NCI-H146 treated with DMSO at 0.1 percent for 48 hours (cell line): ENCODE measurements at regions not wholly inside any gene's neighbourhood (a gene's known extent, or its start where the extent isn't known, plus 50 kb on each side); places are given as distances from the start of the nearest gene placed in this dataset.
A peak's percentile ranks its signal among the peaks of the same experiment; 100 is the strongest.
"Not testable (repeated sequence)": the region's sequence is repeated elsewhere in the genome, so short reads cannot be mapped to it uniquely, and the experiment has no call there.

ENCODE experiments used
- DNase-seq: peaks from one replicate; lab custom pipeline; 2025; ENCODE audit not compliant: unreplicated experiment; lab: John Stamatoyannopoulos, UW

DNA sequence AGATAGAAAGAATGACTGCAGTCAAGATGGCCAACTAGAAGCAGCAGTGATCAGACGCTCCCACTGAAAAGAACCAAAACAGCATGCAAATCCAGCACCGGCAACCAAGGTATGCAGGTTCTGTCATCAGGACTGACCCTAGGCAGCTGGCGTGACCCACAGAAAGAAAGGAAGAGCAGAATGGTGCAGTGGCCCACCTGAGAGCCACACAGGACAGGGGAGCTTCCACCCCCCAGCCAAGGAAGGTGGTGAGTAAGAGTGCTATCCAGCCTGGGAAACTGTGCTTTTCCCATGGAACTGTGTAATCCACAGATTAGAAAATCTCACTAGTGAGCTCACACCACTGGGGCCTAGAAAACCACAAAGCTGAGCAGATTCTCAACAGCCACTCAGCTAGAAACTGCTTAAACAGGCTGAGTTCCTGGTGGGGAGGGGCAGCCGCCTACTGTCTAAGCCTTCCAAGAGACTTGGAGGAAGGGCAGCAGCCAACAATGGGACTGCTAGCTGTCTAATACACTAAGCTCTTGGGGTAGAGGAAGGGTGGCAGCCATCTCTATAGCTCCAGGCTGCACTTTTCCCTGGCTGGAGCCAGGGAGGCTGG is 127.9 kb downstream of the EVA1A start:
- no peak for DNase-seq

DNA sequence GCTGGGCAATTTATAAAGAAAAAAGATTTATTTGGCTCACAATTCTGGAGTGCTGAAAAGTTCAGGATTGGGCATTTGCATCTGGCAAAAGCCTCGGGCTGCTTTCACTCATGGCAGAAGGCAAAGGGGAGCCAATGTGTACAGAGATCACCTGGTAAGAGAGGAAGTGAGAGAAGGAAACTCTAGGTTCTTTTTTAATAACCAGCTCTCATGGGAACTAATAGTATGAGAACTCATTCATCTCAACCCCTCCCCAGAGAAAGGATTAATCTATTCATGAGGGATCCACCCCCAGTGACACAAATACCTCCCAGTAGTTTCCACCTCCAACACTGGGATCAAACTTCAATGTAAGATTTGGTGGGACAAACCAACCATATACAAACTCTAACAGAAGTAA is 129.0 kb downstream of the EVA1A start:
- no peak for DNase-seq

DNA sequence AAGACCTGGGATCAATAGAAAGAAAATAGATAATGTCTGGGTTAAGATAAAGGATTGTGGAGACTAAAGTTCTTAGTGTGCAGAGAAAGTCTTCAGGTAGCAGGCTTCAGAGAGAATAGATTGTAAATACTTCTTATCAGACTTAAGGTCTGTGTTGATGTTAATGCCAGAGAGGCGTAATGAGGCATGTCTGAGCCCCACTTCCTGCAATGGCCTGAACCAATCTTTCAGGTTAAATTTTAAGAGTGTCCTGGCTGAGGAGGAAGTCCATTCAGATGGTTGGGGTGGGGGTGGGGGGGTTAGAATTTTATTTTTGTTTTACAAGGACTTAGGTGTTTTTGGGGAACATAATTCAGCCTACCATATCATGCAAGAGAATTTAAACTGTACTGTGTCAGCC is 129.5 kb downstream of the EVA1A start:
- no peak for DNase-seq

DNA sequence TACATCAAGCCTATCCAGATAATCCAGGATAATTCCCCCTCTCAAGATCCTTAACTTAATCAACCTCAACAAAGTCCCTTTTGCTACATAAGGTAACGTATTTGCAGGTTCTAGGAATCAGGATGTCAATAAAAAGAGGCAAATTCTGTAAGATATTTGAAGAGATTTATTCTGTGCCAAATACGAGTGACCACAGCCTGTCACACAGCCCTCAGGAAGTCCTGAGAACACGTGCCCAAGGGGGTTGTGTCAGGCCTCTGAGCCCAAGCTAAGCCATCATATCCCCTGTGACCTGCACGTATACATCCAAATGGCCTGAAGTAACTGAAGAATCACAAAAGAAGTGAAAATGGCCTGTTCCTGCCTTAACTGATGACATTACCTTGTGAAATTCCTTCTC is 130.3 kb downstream of the EVA1A start:
- DNase-seq: not testable (repeated sequence)

DNA sequence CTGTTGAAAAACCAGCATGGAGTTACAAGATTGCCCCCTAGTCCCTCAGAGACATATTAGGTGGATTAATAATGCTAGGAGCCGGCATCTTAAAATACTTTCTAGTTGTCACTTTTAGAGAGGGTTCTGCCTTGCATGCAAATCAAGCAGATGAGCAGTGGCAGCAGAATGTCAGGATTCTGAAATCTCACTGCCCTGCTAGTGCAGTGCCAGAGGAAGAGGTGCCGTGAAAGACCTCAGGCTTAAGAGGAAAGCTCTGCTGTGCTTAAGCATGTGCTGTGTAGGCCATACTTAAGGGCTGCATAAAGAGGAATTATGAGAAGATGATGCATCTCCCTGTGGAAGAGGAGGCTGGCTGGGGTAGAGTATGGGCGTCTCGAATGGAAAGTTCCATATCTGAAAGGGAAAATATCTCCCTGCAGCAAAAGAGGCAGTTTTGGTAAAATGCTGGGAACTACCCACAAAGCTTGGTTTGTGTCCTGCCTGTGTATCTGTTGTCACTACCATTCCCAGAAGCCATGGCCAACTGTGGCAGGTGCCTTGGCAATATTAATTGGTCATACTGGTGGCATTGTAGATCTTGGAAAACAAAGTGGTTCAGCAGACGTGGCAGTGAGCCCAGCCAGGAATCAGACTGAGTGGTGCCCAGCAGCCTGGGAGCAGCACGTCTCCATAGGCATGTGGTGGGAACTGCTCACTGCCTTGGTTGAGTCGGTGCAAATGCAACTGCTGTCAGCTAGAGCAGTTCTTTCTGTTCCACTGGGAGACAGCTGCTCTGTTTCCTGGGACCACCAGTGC is 131.9 kb downstream of the EVA1A start:
- no peak for DNase-seq

DNA sequence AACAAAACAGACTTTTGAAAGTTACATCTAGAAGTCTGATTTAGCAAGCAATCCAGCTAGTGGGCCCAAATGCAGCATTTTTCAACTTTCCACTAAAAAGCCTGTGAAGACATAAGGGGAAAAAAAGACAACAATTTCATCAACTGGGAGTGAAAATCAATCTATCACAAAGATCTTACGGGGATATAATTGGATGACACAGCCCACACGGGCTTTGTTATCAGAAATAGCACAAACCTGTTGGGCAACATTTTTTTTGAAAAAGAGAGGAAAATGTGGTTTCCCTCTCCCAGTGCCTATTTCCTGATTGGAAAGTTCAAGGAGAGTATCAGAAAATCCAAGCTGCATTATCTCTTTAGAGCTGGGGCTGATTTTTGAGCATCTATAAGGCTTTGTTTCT is 132.7 kb downstream of the EVA1A start:
- no peak for DNase-seq

DNA sequence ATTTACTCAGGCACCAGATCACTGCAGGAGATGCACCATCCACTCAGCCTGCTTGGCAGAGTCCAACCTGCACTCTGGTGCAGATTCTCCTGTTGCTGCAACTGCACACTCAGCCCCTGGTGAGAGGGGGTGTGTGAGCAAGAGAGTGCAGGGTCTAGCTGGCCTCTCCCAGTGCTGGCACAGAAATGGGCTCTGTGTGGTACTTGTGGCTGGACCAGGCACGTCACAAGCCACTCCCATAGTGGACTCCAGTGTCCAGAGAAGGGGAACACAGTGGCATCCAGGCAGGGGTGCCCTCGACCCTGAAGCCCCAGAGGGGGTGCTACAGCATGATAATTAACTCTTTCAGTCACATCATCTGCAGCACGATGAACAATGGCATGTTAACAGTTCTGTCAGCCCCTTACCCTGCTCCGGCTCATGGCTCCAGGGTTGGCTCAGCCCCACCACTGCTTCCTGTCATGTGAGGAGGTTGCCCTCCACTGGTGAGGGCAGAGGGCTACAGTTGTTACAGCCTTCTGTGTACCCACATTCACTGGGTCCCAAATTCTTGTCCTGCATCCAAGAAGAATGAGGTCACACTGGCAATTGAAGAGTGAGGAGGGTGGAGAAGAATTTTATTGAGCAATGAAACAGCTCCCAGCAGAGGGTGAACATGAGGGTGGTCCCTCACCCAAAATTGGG is 135.7 kb downstream of the EVA1A start:
- no peak for DNase-seq

DNA sequence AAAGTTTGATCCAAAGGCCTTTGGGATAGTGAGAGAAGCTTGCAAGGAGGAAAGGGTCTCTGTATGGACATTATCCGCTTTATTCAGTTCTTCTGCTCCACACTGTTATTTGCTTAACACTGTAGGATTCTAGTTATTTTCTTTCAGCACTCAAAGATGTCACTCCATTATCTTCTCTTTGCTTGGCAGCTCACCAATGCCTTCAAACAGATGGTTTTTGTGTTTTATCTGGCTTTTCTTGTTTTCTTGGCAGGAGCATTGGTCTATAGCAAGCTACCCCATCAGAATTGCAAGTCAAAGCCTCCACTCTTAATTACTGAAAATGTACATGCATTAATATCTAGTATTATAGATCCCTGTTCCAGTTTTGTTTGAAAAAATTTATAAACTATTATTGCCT is 138.8 kb downstream of the EVA1A start:
- no peak for DNase-seq

DNA sequence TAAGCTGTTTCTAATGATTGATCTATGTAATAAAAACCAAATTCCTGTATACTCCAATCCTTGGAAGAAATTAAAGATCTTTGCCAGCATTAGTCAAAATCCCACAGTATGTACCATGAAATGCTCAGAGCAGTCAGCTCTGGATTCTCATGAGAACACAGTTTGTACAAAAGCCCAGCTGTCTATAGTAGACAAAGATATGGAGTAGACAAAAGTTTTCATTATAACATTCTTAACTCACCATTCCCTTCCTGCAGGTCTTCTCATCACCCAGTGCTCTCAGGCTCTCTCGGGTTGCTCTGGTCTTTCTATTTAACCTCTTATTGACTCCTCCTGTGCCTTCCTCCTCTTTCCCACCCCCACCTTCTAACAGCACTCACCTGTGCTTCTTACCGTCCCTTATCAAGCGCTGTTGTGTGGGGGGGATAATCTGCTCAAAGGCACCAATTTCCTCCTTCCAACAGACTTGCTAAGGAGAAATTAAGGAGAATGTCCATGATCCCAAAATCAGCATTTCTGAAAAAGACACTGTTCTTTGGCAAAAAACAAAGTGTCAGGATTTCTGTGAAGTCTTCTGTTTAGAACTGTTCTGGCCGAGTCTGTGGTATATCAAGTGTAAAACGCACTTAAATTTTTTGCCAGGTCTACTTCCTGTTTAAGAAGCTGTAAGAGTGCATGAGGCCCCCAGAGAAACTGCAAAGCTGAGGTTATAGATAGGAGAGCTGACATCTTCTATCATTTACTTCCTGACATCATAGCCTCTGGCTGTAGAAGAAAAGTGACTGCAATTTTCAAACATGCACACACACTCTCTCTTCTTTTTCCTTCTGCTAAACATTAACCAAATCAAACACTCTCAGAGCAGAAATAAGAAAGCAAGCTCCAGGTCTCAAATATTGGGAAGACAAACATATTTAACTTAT is 144.1 kb downstream of the EVA1A start:
- no peak for DNase-seq

DNA sequence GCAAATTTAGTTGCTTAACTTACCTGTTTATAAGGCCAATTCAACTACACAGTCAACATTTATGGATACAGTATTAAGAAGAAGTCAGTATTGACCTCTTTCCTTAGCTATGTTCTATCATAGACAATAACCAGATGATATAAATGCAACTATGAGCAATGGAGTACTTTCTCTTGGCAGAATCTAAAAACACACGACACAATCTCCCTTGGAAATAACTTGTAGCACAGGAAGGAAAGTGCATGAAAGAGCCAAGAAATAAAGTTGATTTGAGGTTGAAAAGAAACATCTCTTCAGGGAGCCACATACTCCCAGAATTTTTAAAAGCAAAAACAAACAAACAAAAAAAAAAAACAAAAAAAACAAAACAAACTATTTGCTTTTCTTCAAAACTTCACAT is 145.0 kb downstream of the EVA1A start:
- no peak for DNase-seq

DNA sequence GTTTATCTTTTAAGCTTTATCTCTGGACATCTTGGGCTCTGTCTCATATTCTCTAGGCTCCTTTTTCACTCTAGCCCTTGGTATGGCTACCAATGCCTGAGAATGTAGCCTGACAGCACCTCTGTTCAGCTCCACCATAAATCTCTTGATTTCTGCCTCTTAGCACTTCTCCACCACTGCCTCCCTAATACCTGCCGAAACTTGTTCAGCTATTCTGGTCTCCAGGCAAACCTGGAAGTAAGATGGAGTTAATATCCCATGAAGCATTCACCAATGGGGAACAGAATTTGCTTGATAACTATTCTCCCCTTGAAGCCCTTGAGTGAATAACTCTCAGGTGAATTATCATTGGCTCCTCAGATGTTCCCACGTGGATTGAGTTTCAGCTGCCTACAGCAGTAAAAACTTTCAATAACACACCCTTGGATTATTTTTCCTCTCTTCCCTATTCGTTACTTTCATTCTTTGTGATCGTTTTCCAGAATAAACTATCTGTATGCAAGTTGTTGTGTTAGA is 145.6 kb downstream of the EVA1A start:
- no peak for DNase-seq

DNA sequence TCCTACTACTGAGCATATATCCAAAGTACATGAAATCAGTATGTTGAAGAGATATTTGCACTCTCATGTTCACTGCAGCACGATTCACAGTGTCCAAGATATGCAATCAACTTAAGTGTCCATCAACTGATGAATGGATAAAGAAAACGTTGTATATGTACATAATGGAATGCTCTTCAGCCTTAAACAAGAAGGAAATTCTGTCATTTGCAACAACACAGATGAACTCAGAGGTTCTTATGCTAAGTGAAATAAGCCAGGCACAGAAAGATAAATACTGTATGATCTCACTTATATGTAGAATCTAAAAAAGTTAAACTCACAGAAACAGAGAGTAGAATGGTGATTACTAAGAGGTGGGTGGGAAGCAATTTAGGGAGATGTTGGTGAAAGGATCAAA is 149.2 kb downstream of the EVA1A start:
- DNase-seq: no peak

DNA sequence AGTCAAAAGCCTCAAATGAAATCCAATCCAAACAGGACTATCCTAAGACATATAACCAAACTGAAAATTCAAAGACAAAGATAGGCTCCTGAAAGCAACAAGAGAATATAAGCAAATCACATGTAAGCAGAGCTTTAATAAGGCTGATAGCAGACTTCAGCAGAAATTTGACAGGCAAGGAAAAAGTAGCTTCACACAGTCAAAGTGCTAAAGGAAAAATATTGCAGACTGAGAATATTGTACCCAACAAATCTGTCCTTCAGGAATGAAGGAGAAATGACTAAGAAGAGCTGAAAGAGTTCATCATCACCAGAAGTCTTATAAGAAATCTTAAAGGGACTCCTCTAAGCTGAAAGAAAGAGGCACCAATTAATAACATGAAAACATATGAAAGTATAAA is 150.0 kb downstream of the EVA1A start:
- DNase-seq: no peak

DNA sequence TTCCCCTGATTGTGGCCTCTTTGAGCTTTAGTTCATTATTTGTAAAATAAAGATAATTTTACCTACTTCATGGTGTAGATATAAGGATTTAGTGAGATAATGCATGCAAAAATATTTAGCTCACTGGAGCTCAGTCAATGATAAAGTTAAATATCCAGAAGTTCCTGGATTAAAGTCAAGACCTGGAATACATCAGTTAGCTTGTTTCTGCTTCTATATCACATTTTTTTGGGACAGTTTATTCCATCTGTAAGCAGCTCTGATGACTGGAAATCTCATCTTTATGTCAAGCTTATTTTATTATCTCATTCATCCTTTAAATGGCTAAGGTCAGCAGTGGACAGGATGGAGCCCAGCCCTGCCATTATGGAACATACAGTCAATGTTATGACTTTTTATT is 152.0 kb downstream of the EVA1A start:
- DNase-seq: no peak

DNA sequence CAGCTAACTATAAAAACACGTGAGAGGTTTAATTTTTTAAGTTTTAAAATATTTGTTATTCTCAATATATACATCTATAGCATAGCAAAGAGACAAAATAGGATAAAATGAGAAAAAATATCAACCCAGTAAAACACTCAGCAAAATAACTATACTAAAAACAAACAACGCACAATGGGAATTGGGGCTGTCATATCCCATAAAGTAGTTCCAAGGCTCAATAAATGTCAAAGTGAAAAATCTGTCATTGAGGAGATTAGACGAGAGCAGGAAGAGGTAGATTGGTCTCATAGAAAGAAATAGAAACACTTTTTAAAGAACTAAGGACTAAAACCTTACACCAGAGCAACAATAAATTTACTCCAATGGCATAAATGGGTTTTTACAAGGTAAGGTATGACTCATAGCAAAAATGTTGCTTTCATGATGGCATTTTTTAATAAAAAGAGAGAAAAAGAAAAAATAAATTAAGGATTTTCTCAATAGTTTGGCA is 153.7 kb downstream of the EVA1A start:
- DNase-seq: no peak

DNA sequence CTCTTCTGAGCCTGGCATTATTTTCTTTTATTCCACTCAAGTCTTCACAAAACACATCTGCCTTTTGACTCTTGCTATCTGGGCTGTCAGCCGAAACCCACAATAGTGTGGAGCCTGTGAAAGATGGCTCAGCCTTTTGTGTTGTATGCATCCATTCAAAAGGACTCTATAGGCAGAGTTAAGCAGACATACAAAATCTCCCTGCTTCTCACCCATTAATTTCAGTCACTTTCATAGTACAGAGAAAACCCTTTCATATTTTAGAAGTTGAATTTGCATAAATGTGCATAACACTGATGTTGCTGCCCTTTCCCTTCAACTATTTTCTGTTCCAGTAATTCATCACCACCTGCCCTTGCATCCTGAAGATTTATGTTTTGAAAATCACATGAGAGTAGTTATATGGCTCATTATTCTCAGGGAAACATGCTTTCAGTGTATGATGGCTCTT is 154.6 kb downstream of the EVA1A start:
- DNase-seq: no peak

DNA sequence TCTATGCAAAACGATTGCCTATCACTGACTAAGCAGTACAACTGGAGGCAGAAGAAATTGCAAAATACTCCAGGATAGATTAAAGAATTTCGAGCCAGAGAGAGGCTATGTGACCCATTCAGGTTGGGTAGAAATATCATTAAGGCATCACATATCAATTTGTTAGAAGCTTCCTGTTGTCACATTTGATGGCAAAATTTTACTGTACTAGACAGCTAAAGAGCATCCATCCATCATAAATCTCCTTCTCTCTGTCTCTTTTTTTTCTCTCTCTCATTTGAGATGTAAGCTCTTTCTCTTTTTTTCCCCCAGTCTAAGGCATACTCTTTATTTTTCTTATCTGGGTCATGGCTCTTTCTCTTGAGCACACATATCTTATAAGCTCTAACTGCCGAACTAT is 155.7 kb downstream of the EVA1A start:
- DNase-seq: no peak

DNA sequence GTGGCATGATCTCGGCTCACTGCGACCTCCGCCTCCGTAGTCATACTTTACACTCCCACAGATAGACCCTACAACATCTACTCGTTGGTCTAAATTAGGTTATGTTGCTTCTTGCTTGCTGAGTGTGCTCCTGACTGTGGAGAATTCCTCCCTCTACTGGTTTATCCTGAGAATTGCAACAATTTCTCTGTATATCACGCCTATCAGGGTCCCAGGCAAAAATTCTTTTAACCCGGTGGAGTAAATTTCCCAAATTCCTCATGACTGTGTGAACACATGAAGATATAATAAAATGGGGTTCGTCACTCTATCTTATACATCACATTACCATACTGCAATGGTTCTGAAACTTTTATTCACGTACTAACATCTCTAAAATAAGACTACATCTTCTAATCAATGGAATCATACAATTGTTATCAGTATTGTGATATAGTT is 156.7 kb downstream of the EVA1A start:
- DNase-seq: peak; percentile 67

DNA sequence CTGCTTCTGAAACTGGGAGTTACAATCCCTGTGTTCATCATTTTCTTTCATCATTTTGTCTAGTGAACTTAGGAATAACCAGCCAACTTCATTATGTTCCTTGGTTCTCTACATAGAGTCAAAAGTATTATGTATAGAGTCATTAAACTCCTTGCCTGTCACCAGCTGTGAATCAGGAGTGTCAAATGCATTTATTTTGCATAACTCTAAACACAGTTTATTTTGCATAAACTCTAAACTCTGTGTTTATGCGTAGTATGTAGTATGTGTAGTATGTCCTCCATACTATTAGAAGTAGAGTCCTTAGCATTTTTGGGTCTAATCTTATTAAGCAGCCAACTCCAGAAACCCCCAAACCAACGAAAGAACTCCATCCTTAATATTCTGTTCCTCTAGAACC is 164.4 kb downstream of the EVA1A start:
- no peak for DNase-seq

DNA sequence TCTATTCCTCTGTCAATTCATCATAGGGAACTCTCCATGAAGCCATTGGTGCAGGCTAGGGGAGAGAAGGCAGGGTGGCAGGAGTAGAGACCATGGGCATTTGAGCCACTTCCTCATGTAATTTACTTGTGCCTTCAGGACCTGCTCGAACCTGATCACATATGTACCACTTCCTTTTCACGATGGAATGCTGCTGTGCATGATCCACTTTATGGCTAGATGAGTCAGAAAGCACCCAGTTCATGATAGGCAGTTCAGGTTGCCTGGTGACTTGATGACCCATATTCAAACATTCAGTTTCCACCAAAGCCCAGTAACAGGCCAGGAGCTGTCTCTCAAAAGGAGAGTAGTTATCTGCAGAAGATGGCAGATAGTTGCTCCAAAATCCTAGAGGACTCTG is 166.0 kb downstream of the EVA1A start:
- DNase-seq: not testable (repeated sequence)

DNA sequence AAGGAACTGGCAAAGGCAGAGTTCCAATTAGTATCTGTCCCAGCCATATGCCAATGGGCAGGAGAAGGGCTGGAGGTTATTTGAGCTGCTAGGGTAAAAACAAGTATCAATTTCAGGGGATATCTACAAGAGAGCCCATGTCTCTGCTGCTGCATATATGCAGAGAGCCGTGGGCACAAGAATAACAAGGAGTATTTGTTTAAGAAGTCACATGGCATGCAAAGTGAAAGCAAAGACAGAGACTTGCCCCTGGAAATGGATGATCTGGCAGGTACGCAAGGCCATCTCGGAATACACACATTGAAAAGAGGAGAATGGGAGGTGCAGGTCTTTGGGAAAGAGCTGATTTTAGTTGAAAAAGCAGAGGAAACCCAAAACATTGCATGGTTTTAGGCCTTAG is 170.6 kb downstream of the EVA1A start:
- no peak for DNase-seq
